DND-41 (cell line): ENCODE measurements at regions not wholly inside any gene's neighbourhood (a gene's known extent, or its start where the extent isn't known, plus 50 kb on each side); places are given as distances from the start of the nearest gene placed in this dataset.

ENCODE experiments used
- ATAC-seq: fragments of 200-7000 bp; cut with Tn5 transposase; 3 replicates; pipeline ENCODE4 v1.9.1; 2021; ENCODE audit warnings: low read depth; ENCODE audit not compliant: insufficient read depth
- DNase-seq: peaks from one replicate; pipeline ENCODE4 v3.0.0-alpha.2; 2020
- H2AFZ ChIP-seq: 2 replicates; pipeline ENCODE4 v1.6.0; 2012; ENCODE audit warnings: low read depth, low read length
- H3K27ac ChIP-seq: 2 replicates; pipeline ENCODE4 v1.5.1; 2012; ENCODE audit warnings: low read length, inconsistent platforms
- H3K27me3 ChIP-seq: fragments of 200-600 bp; sonication (generic); 2 replicates; pipeline ENCODE4 v1.6.0; 2012; ENCODE audit warnings: low read length, mild to moderate bottlenecking, inconsistent platforms; ENCODE audit not compliant: insufficient read depth, poor library complexity
- H3K36me3 ChIP-seq: 2 replicates; pipeline ENCODE4 v1.5.1; 2012; ENCODE audit warnings: low read length, inconsistent platforms; ENCODE audit not compliant: insufficient read depth
- H3K4me1 ChIP-seq: 2 replicates; pipeline ENCODE4 v1.5.1; 2012; ENCODE audit warnings: mild to moderate bottlenecking, low read length; ENCODE audit not compliant: insufficient read depth
- H3K4me2 ChIP-seq: 2 replicates; pipeline ENCODE4 v1.6.0; 2012; ENCODE audit warnings: mild to moderate bottlenecking, moderate library complexity, low read length, inconsistent platforms; ENCODE audit not compliant: insufficient read depth
- H3K4me3 ChIP-seq, 2 experiments: fragments of 200-600 bp in 1 of 2; shearing (Covaris generic) in 1 of 2; 2 replicates each; pipeline ENCODE4 v1.5.1; 2012 to 2016; ENCODE audit warnings: inconsistent platforms in 2 of 2, low read length in 2 of 2, mild to moderate bottlenecking in 2 of 2, low read depth in 1 of 2, moderate library complexity in 1 of 2
- H3K79me2 ChIP-seq: 2 replicates; pipeline ENCODE4 v1.6.0; 2012; ENCODE audit warnings: low read length, inconsistent platforms; ENCODE audit not compliant: insufficient read depth
- H3K9ac ChIP-seq: 2 replicates; pipeline ENCODE4 v1.6.0; 2012; ENCODE audit warnings: low read depth, mild to moderate bottlenecking, inconsistent platforms, low read length, moderate library complexity
- H3K9me3 ChIP-seq: 2 replicates; pipeline ENCODE4 v1.5.1; 2012; ENCODE audit warnings: low read length, moderate library complexity, mild to moderate bottlenecking, inconsistent platforms; ENCODE audit not compliant: insufficient read depth, severe bottlenecking
- H4K20me1 ChIP-seq: 2 replicates; pipeline ENCODE4 v1.6.0; 2012; ENCODE audit warnings: low read length; ENCODE audit not compliant: insufficient read depth
- CTCF ChIP-seq: IDR thresholded peaks from 2 replicates; pipeline ENCODE4 v1.5.1; 2012; ENCODE audit warnings: borderline replicate concordance, low read length, moderate library complexity, mild to moderate bottlenecking; ENCODE audit not compliant: poor library complexity, severe bottlenecking; ENCODE audit errors: extremely low read depth
- EZH2 ChIP-seq: IDR thresholded peaks from 3 replicates; pipeline ENCODE4 v1.6.1; 2012; ENCODE audit warnings: borderline replicate concordance, low read depth, mild to moderate bottlenecking, moderate library complexity, low read length, inconsistent platforms; ENCODE audit not compliant: severe bottlenecking

GRCh38 chr17:73794336-73794735 lies 150.1 kb upstream of the SDK2 start:
- no peak for DNase-seq
- Histone ChIP-seq H3K27ac (no peak overlapping the region), H3K4me3 (no peak overlapping the region), H3K27me3 (peaks cover 8% of the 10 kb centered on the region), H2AFZ (no peak overlapping the region), H3K4me2 (no peak overlapping the region), H3K4me1 (no peaks in the 10 kb centered on the region), H3K9me3 (no peaks in the 10 kb centered on the region), H4K20me1 (no peaks in the 10 kb centered on the region), H3K9ac (no peak overlapping the region), H3K36me3 (no peaks in the 10 kb centered on the region), H3K79me2 (no peaks in the 10 kb centered on the region)
- TF ChIP-seq EZH2 (no peak), CTCF (no peak)
- ATAC-seq: no peak

GRCh38 chr17:73795730-73796129 lies 151.5 kb upstream of the SDK2 start:
- Histone ChIP-seq H3K4me3 (no peak overlapping the region), H4K20me1 (no peaks in the 10 kb centered on the region), H3K27ac (no peak overlapping the region), H3K4me1 (no peaks in the 10 kb centered on the region), H3K27me3 (peaks cover 7% of the 10 kb centered on the region), H3K4me2 (no peak overlapping the region), H3K79me2 (no peaks in the 10 kb centered on the region), H3K9ac (no peak overlapping the region), H3K9me3 (no peaks in the 10 kb centered on the region), H2AFZ (no peak overlapping the region), H3K36me3 (no peaks in the 10 kb centered on the region)
- TF ChIP-seq EZH2: no peak
- no peak for TF ChIP-seq CTCF
- no peak for ATAC-seq
- DNase-seq: no peak

GRCh38 chr17:73797594-73798110 lies 153.4 kb upstream of the SDK2 start:
- H4K20me1 ChIP-seq: no peaks in the 10 kb centered on the region
- ATAC-seq: no peak
- H3K9me3 ChIP-seq: no peaks in the 10 kb centered on the region
- no peaks in the 10 kb centered on the region for H3K36me3 ChIP-seq
- no peak overlapping the region for H2AFZ ChIP-seq
- H3K27ac ChIP-seq: no peak overlapping the region
- TF ChIP-seq CTCF (no peak), EZH2 (no peak)
- H3K9ac ChIP-seq: no peak overlapping the region
- no peak overlapping the region for H3K4me3 ChIP-seq
- no peak for DNase-seq
- H3K27me3 ChIP-seq: peaks cover 7% of the 10 kb centered on the region
- H3K79me2 ChIP-seq: no peaks in the 10 kb centered on the region
- no peaks in the 10 kb centered on the region for H3K4me1 ChIP-seq
- no peak overlapping the region for H3K4me2 ChIP-seq

GRCh38 chr17:73798111-73798748 lies 154.0 kb upstream of the SDK2 start:
- TF ChIP-seq EZH2 (no peak), CTCF (no peak)
- Histone ChIP-seq H4K20me1 (no peaks in the 10 kb centered on the region), H3K79me2 (no peaks in the 10 kb centered on the region), H3K9me3 (no peaks in the 10 kb centered on the region), H3K4me2 (no peak overlapping the region), H3K9ac (no peak overlapping the region), H2AFZ (no peak overlapping the region), H3K4me1 (no peaks in the 10 kb centered on the region), H3K27ac (no peak overlapping the region), H3K4me3 (no peak overlapping the region), H3K36me3 (no peaks in the 10 kb centered on the region), H3K27me3 (peaks cover 7% of the 10 kb centered on the region)
- ATAC-seq (no peak), DNase-seq (no peak)
